Mammary epithelial cell (primary cell): ENCODE measurements at regions not wholly inside any gene's neighbourhood (a gene's known extent, or its start where the extent isn't known, plus 50 kb on each side); places are given as distances from the start of the nearest gene placed in this dataset.
"Not testable (repeated sequence)": the region's sequence is repeated elsewhere in the genome, so short reads cannot be mapped to it uniquely, and the experiment has no call there.

ENCODE experiments used
- CTCF ChIP-seq, 2 donors: IDR thresholded peaks in 1 of 2; conservative IDR thresholded peaks in 1 of 2; 2 replicates each; pipeline ENCODE4 v1.5.1; 2011 to 2012; ENCODE audit warnings: inconsistent platforms in 2 of 2, low read length in 2 of 2, mild to moderate bottlenecking in 2 of 2, control low read depth in 1 of 2, low read depth in 1 of 2; ENCODE audit not compliant: insufficient read depth in 1 of 2; ENCODE audit errors: extremely low read depth in 1 of 2
- EZH2 ChIP-seq: IDR thresholded peaks from 2 replicates; pipeline ENCODE4 v1.6.1; 2012; ENCODE audit warnings: low read length, inconsistent platforms, borderline replicate concordance

- TF ChIP-seq EZH2; CTCF (conservative IDR thresholded peaks at IDR 0.05 in 1 of 2, IDR thresholded peaks at IDR 0.05 in 1 of 2; ENCODE audit: extremely low read depth in 1 of 2, insufficient read depth in 1 of 2, low read depth in 1 of 2, low read length in 2 of 2): not testable (repeated sequence)
These were observed 942.8 kb downstream of the METTL15 start for GRCh38 chr11:29050962-29051361.
